Panc1 (cell line): ENCODE measurements at regions not wholly inside any gene's neighbourhood (a gene's known extent, or its start where the extent isn't known, plus 50 kb on each side); places are given as distances from the start of the nearest gene placed in this dataset.

ENCODE experiments used
- POLR2AphosphoS5 ChIP-seq: IDR thresholded peaks from 2 replicates; pipeline ENCODE4 v1.6.1; 2012; ENCODE audit warnings: mild to moderate bottlenecking, low read depth, low read length, moderate library complexity
- TCF7L2 ChIP-seq: IDR thresholded peaks from 2 replicates; pipeline ENCODE4 v1.6.1; 2011; ENCODE audit warnings: mild to moderate bottlenecking, low read depth, low read length, inconsistent platforms
- TF ChIP-seq, protein P1 (sequence below): fragments of 450-650 bp; IDR thresholded peaks from 2 replicates; pipeline ENCODE4 v1.5.1; 2017; ENCODE audit warnings: mild to moderate bottlenecking
- TF ChIP-seq, protein P2 (sequence below), 2 experiments: IDR thresholded peaks; 2 replicates each; pipeline ENCODE4 v1.6.1; 2011 to 2012; ENCODE audit warnings: low read depth in 2 of 2, control low read depth in 1 of 2, low read length in 1 of 2, mild to moderate bottlenecking in 1 of 2, moderate library complexity in 1 of 2; ENCODE audit not compliant: insufficient read depth in 1 of 2

DNA sequence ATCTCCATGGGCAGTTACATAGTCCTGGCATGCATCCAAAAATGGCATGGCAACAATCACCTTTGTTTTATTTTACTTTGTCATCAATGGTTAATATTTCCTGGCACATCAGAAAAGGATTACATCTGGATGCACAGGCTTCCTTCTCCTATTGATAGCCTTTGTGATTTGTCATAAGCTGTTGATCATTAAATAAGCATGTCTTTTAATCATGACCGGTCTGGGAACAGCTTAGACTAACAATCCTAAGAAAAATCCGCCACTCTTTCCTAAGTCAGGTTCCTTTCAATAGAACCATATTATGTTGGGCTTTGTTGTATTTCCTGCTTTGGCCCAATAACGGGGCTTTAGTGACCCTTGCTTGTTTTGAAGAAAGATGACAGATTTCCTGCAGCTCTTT lies 330.6 kb downstream of the DUSP10 start:
- no peak for TF ChIP-seq POLR2AphosphoS5
- TF ChIP-seq, protein P1, sequence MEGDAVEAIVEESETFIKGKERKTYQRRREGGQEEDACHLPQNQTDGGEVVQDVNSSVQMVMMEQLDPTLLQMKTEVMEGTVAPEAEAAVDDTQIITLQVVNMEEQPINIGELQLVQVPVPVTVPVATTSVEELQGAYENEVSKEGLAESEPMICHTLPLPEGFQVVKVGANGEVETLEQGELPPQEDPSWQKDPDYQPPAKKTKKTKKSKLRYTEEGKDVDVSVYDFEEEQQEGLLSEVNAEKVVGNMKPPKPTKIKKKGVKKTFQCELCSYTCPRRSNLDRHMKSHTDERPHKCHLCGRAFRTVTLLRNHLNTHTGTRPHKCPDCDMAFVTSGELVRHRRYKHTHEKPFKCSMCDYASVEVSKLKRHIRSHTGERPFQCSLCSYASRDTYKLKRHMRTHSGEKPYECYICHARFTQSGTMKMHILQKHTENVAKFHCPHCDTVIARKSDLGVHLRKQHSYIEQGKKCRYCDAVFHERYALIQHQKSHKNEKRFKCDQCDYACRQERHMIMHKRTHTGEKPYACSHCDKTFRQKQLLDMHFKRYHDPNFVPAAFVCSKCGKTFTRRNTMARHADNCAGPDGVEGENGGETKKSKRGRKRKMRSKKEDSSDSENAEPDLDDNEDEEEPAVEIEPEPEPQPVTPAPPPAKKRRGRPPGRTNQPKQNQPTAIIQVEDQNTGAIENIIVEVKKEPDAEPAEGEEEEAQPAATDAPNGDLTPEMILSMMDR = no peak
- TF ChIP-seq, protein P2, sequence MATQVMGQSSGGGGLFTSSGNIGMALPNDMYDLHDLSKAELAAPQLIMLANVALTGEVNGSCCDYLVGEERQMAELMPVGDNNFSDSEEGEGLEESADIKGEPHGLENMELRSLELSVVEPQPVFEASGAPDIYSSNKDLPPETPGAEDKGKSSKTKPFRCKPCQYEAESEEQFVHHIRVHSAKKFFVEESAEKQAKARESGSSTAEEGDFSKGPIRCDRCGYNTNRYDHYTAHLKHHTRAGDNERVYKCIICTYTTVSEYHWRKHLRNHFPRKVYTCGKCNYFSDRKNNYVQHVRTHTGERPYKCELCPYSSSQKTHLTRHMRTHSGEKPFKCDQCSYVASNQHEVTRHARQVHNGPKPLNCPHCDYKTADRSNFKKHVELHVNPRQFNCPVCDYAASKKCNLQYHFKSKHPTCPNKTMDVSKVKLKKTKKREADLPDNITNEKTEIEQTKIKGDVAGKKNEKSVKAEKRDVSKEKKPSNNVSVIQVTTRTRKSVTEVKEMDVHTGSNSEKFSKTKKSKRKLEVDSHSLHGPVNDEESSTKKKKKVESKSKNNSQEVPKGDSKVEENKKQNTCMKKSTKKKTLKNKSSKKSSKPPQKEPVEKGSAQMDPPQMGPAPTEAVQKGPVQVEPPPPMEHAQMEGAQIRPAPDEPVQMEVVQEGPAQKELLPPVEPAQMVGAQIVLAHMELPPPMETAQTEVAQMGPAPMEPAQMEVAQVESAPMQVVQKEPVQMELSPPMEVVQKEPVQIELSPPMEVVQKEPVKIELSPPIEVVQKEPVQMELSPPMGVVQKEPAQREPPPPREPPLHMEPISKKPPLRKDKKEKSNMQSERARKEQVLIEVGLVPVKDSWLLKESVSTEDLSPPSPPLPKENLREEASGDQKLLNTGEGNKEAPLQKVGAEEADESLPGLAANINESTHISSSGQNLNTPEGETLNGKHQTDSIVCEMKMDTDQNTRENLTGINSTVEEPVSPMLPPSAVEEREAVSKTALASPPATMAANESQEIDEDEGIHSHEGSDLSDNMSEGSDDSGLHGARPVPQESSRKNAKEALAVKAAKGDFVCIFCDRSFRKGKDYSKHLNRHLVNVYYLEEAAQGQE (IDR thresholded peaks at IDR 0.05; ENCODE audit: insufficient read depth in 1 of 2, low read depth in 2 of 2, low read length in 1 of 2) = no peak
- TF ChIP-seq TCF7L2 = no peak
